Frontal cortex (tissue), 3 donors: ENCODE measurements at regions not wholly inside any gene's neighbourhood (a gene's known extent, or its start where the extent isn't known, plus 50 kb on each side); places are given as distances from the start of the nearest gene placed in this dataset.

ENCODE experiments used
- DNase-seq, 2 donors: peaks; one replicate each; pipeline ENCODE4 v3.0.0; 2012; ENCODE audit warnings: low spot score in 2 of 2
- FAIRE-seq: peaks from 2 replicates; lab custom pipeline; 2012; peaks lifted over from hg19 to GRCh38; lab: Jason Lieb, UNC
- donor health status: control.
- donor health status: control.
- donor health status: control.

GRCh38 chr11:106322106-106322505, 244.6 kb downstream of the AASDHPPT start:
- no peak for FAIRE-seq
- DNase-seq: no peak

- DNase-seq (no peak), FAIRE-seq (no peak)
Observed at GRCh38 chr11:106326087-106326486, 248.6 kb downstream of the AASDHPPT start.

- FAIRE-seq: no peak
- DNase-seq: no peak
Observed at GRCh38 chr11:106327134-106327533, 249.7 kb downstream of the AASDHPPT start.

- no peak for FAIRE-seq
- DNase-seq: no peak
Observed at GRCh38 chr11:106327637-106328036, 250.2 kb downstream of the AASDHPPT start.

- FAIRE-seq (no peak), DNase-seq (no peak)
Observed at GRCh38 chr11:106329273-106330018, 252.0 kb downstream of the AASDHPPT start.

- DNase-seq: no peak
- FAIRE-seq: no peak
Observed at GRCh38 chr11:106331176-106331575, 253.7 kb downstream of the AASDHPPT start.

GRCh38 chr11:106333678-106334077, 256.2 kb downstream of the AASDHPPT start:
- FAIRE-seq: no peak

GRCh38 chr11:106344394-106344793, 266.9 kb downstream of the AASDHPPT start:
- FAIRE-seq (no peak), DNase-seq (no peak)

More at GRCh38 chr11:106333678-106334077, 256.2 kb downstream of the AASDHPPT start:
- DNase-seq: no peak

GRCh38 chr11:106344966-106345365, 267.5 kb downstream of the AASDHPPT start:
- FAIRE-seq (no peak), DNase-seq (no peak)

GRCh38 chr11:106353031-106353430, 275.6 kb downstream of the AASDHPPT start:
- DNase-seq (no peak), FAIRE-seq (no peak)

GRCh38 chr11:106369224-106369623, 291.8 kb downstream of the AASDHPPT start:
- DNase-seq (no peak), FAIRE-seq (no peak)

- DNase-seq (no peak), FAIRE-seq (no peak)
Observed at GRCh38 chr11:106378513-106379179, 301.2 kb downstream of the AASDHPPT start.

GRCh38 chr11:106379265-106379664, 301.8 kb downstream of the AASDHPPT start:
- DNase-seq (no peak), FAIRE-seq (no peak)

- no peak for FAIRE-seq
Observed at GRCh38 chr11:106379712-106380111, 302.2 kb downstream of the AASDHPPT start.

GRCh38 chr11:106381895-106382294, 304.4 kb downstream of the AASDHPPT start:
- no peak for DNase-seq
- FAIRE-seq: no peak

More at GRCh38 chr11:106379712-106380111, 302.2 kb downstream of the AASDHPPT start:
- DNase-seq: no peak

GRCh38 chr11:106384429-106384828, 307.0 kb downstream of the AASDHPPT start:
- FAIRE-seq: no peak
- DNase-seq: no peak

- DNase-seq (no peak), FAIRE-seq (no peak)
Observed at GRCh38 chr11:106386519-106386918, 309.1 kb downstream of the AASDHPPT start.

- DNase-seq: no peak
- no peak for FAIRE-seq
Observed at GRCh38 chr11:106389101-106389500, 311.6 kb downstream of the AASDHPPT start.

- DNase-seq (no peak), FAIRE-seq (no peak)
Observed at GRCh38 chr11:106390078-106390477, 312.6 kb downstream of the AASDHPPT start.

- FAIRE-seq: no peak
- no peak for DNase-seq
Observed at GRCh38 chr11:106391771-106392420, 314.4 kb downstream of the AASDHPPT start.
